ENCODE measurements at regions not wholly inside any gene's neighbourhood (a gene's known extent, or its start where the extent isn't known, plus 50 kb on each side); places are given as distances from the start of the nearest gene placed in this dataset.

GRCh38 chr5:52428977-52429489 is 358.7 kb upstream of the ITGA1 start:
- TF ChIP-seq CTCF (IDR thresholded peaks at IDR 0.05) (no peak), POLR2A (IDR thresholded peaks at IDR 0.05) (no peak)
